Liver (tissue), 8 donors: ENCODE measurements at regions not wholly inside any gene's neighbourhood (a gene's known extent, or its start where the extent isn't known, plus 50 kb on each side); places are given as distances from the start of the nearest gene placed in this dataset.

Experiments
- DNase-seq: peaks from one replicate; pipeline ENCODE4 v3.0.0-alpha.2; 2017; ENCODE audit warnings: low spot score
- H3K27ac ChIP-seq, 2 donors: one replicate each; pipeline ENCODE4 v1.7.0; 2013; ENCODE audit warnings: inconsistent platforms in 2 of 2, low read length in 2 of 2, control low read depth in 1 of 2, low read depth in 1 of 2, mild to moderate bottlenecking in 1 of 2
- H3K27me3 ChIP-seq, 4 donors: one replicate each; pipeline versions ENCODE4 v1.6.1 to v1.7.0; 2013; ENCODE audit warnings: low read length in 3 of 4, inconsistent platforms in 1 of 4, mild to moderate bottlenecking in 1 of 4, moderate library complexity in 1 of 4; ENCODE audit not compliant: control insufficient read depth in 4 of 4, insufficient read depth in 4 of 4
- H3K36me3 ChIP-seq, 4 donors: one replicate each; pipeline versions ENCODE4 v1.6.1 to v1.7.0; 2013; ENCODE audit warnings: low read length in 3 of 4, mild to moderate bottlenecking in 3 of 4, low read depth in 1 of 4, moderate library complexity in 1 of 4; ENCODE audit not compliant: control insufficient read depth in 4 of 4, insufficient read depth in 3 of 4
- H3K4me1 ChIP-seq, 4 donors: one replicate each; pipeline versions ENCODE4 v1.6.1 to v1.7.0; 2013; ENCODE audit warnings: low read length in 3 of 4, mild to moderate bottlenecking in 3 of 4, moderate library complexity in 1 of 4; ENCODE audit not compliant: control insufficient read depth in 4 of 4, insufficient read depth in 4 of 4
- H3K4me3 ChIP-seq, 3 donors: one replicate each; pipeline versions ENCODE4 v1.6.1 to v1.7.0; 2013; ENCODE audit warnings: low read length in 3 of 3, control low read depth in 1 of 3, low read depth in 1 of 3, mild to moderate bottlenecking in 1 of 3
- H3K9ac ChIP-seq, 2 donors: one replicate each; pipeline ENCODE4 v1.7.0; 2013; ENCODE audit warnings: low read length in 2 of 2, mild to moderate bottlenecking in 2 of 2, moderate library complexity in 2 of 2, control low read depth in 1 of 2, low read depth in 1 of 2
- H3K9me3 ChIP-seq, 4 donors: one replicate each; pipeline versions ENCODE4 v1.6.1 to v1.7.0; 2013; ENCODE audit warnings: low read length in 3 of 4; ENCODE audit not compliant: control insufficient read depth in 4 of 4
- CTCF ChIP-seq: fragments of 150-350 bp; IDR thresholded peaks from 2 replicates; pipeline ENCODE4 v1.5.1; 2017; ENCODE audit warnings: improper control_type of control experiment, low read depth, low read length; ENCODE audit not compliant: missing input control
- EGR1 ChIP-seq, 2 donors: IDR thresholded peaks; 2 replicates each; pipeline ENCODE4 v1.6.1; 2016 to 2018; ENCODE audit warnings: antibody characterized with exemption in 2 of 2, low read depth in 2 of 2
- FOXA1 ChIP-seq: IDR thresholded peaks from 2 replicates; pipeline ENCODE4 v1.6.1; 2016; ENCODE audit warnings: antibody characterized with exemption
- FOXA2 ChIP-seq: IDR thresholded peaks from 2 replicates; pipeline ENCODE4 v1.6.1; 2016; ENCODE audit warnings: antibody characterized with exemption
- GABPA ChIP-seq, 2 donors: IDR thresholded peaks in 1 of 2; conservative IDR thresholded peaks in 1 of 2; 2 replicates each; pipeline ENCODE4 v1.6.1; 2016; ENCODE audit warnings: antibody characterized with exemption in 2 of 2, mild to moderate bottlenecking in 1 of 2, moderate library complexity in 1 of 2
- HNF4G ChIP-seq: IDR thresholded peaks from 2 replicates; pipeline ENCODE4 v1.6.1; 2016; ENCODE audit warnings: antibody characterized with exemption
- JUND ChIP-seq, 2 donors: IDR thresholded peaks; 2 replicates each; pipeline ENCODE4 v1.6.1; 2016; ENCODE audit warnings: antibody characterized with exemption in 2 of 2
- NR2F2 ChIP-seq: IDR thresholded peaks from 2 replicates; pipeline ENCODE4 v1.6.1; 2016; ENCODE audit warnings: antibody characterized with exemption
- RAD21 ChIP-seq, 2 donors: IDR thresholded peaks; 2 replicates each; pipeline ENCODE4 v1.6.1; 2016; ENCODE audit warnings: antibody characterized with exemption in 2 of 2, mild to moderate bottlenecking in 2 of 2
- TAF1 ChIP-seq: conservative IDR thresholded peaks from 2 replicates; pipeline ENCODE4 v1.6.1; 2016; ENCODE audit warnings: antibody characterized with exemption, mild to moderate bottlenecking
- YY1 ChIP-seq: IDR thresholded peaks from 2 replicates; pipeline ENCODE4 v1.6.1; 2016; ENCODE audit warnings: antibody characterized with exemption, mild to moderate bottlenecking
- WGBS: extraction: QIAGEN DNeasy Blood & Tissue Kit; methylation state at CpG from one replicate; pipeline ENCODE4 v1.1.7; 2013; 5-methylcytosine and 5-hydroxymethylcytosine counted together
- TF ChIP-seq, protein P1 (sequence below): IDR thresholded peaks from 2 replicates; pipeline ENCODE4 v1.6.1; 2016; ENCODE audit warnings: antibody characterized with exemption, mild to moderate bottlenecking
- TF ChIP-seq, protein P2 (sequence below): IDR thresholded peaks from 2 replicates; pipeline ENCODE4 v1.6.1; 2016; ENCODE audit warnings: antibody characterized with exemption
- TF ChIP-seq, protein P3 (sequence below): IDR thresholded peaks from 2 replicates; pipeline ENCODE4 v1.6.1; 2016; ENCODE audit warnings: antibody characterized with exemption
- TF ChIP-seq, protein P4 (sequence below): IDR thresholded peaks from 2 replicates; pipeline ENCODE4 v1.6.1; 2016; ENCODE audit warnings: antibody characterized with exemption
- donor health status: healthy.
- donor health status: healthy.
- donor health status: healthy.
- donor health status: healthy.
- donor health status: healthy.

DNA sequence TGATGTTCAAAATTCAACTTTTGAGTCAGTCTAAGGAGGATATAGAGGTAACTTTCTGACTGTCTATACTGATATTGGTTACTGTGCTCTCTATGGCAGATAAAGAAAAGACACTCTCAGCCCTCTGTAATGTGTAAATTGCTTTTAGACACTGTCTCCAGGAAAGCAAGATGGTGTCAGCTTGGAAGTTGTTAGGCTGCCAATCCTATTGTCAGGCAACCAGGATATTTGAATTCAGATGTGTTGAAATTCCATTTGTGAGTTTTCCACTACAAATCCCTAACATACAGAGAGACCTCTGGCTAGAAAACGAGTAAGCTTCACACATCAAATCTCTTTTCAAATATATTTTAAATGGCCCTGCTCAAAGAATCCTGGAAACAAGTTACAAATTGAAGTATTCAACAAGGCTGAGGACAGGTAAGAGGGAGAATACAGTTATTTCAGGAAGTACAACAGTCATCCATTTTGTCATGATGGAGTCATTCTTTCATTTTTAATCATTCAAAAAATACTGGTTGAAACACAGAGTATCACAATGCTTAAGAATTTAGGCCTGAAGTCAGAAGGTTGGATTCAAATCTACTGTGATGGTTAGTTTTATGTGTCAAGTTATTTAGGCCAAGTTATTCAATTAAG is 312.0 kb downstream of the OLFM4 start:
- H3K4me3 ChIP-seq = no peak overlapping the region
- 51% methylated on average over 1 of the region's 1 CpG for WGBS
- no peaks in the 10 kb centered on the region for H3K36me3 ChIP-seq
- no peak for DNase-seq
- H3K27me3 ChIP-seq = no peaks in the 10 kb centered on the region
- TF ChIP-seq, protein P1, sequence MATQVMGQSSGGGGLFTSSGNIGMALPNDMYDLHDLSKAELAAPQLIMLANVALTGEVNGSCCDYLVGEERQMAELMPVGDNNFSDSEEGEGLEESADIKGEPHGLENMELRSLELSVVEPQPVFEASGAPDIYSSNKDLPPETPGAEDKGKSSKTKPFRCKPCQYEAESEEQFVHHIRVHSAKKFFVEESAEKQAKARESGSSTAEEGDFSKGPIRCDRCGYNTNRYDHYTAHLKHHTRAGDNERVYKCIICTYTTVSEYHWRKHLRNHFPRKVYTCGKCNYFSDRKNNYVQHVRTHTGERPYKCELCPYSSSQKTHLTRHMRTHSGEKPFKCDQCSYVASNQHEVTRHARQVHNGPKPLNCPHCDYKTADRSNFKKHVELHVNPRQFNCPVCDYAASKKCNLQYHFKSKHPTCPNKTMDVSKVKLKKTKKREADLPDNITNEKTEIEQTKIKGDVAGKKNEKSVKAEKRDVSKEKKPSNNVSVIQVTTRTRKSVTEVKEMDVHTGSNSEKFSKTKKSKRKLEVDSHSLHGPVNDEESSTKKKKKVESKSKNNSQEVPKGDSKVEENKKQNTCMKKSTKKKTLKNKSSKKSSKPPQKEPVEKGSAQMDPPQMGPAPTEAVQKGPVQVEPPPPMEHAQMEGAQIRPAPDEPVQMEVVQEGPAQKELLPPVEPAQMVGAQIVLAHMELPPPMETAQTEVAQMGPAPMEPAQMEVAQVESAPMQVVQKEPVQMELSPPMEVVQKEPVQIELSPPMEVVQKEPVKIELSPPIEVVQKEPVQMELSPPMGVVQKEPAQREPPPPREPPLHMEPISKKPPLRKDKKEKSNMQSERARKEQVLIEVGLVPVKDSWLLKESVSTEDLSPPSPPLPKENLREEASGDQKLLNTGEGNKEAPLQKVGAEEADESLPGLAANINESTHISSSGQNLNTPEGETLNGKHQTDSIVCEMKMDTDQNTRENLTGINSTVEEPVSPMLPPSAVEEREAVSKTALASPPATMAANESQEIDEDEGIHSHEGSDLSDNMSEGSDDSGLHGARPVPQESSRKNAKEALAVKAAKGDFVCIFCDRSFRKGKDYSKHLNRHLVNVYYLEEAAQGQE = no peak
- TF ChIP-seq TAF1 (no peak), JUND (IDR thresholded peaks at IDR 0.05) (no peak), NR2F2 (no peak), YY1 (no peak), HNF4G (no peak), FOXA2 (no peak)
- TF ChIP-seq, protein P2, sequence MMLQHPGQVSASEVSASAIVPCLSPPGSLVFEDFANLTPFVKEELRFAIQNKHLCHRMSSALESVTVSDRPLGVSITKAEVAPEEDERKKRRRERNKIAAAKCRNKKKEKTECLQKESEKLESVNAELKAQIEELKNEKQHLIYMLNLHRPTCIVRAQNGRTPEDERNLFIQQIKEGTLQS = no peak
- H3K9ac ChIP-seq = no peak overlapping the region
- H3K9me3 ChIP-seq = no peaks in the 10 kb centered on the region
- H3K4me1 ChIP-seq = no peaks in the 10 kb centered on the region
- no peak overlapping the region for H3K27ac ChIP-seq

DNA sequence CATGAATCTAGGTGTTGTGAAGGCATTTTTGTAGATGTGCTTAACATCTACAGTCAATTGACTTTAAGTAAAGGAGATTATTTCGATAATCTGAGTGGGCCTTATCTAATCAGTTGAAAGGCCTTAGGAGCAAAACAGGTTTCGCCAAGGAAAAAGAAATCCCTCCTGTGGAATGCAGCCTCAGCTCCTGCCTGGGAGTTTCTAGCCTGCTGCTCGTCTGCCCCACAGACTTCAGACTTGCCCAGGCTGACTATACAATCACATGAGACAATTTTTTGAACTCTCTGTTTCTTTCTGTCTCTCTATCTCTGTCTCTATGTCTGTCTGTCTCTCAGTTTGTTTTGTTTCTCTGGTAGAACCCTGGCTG is 312.5 kb downstream of the OLFM4 start:
- Histone ChIP-seq H3K4me3 (no peak overlapping the region), H3K27ac (no peak overlapping the region), H3K9me3 (no peaks in the 10 kb centered on the region), H3K27me3 (no peaks in the 10 kb centered on the region), H3K36me3 (no peaks in the 10 kb centered on the region), H3K4me1 (no peaks in the 10 kb centered on the region), H3K9ac (no peak overlapping the region)
- no peak for DNase-seq
- TF ChIP-seq, protein P2 = no peak
- TF ChIP-seq JUND (IDR thresholded peaks at IDR 0.05) = no peak
- TF ChIP-seq NR2F2 = no peak
- TF ChIP-seq HNF4G = no peak
- no peak for TF ChIP-seq FOXA1
- TF ChIP-seq GABPA (IDR thresholded peaks at IDR 0.05 in 1 of 2, conservative IDR thresholded peaks at IDR 0.05 in 1 of 2) = no peak
- WGBS = 41% methylated on average over 3 of the region's 3 CpGs

DNA sequence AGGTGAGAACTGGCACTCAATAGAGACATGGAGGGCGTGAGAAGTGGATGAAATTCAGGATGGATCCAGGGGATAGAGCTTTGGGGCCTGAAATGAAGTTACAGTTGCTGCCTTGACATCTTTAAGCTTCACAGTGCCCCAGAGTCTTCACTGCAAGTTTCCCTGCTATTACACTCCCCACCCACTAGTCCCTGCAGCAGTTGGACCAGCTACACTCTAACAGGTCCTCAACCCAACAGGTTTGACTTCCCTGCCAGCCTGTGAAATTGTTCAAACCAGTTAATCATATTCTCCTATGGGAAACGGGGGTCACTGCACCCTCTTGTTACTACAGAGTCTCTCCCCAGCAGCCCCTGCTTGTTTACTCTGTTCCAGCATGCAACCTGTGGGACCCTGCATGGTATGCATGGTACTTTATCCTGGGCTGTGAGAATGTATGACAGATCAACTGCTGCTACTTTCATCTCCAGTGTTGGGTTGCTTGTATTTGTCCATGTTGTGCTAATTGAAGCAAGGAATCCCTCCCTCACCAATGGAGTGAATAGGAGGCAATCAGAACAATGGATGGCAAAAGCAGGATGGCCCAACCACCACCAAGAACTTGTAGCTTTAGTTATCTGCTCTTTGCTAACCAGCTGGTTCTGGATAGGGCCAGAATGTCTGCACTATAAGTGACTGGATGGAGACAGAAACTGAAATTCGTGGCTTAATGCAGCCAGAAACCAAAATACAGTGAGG is 314.2 kb downstream of the OLFM4 start:
- no peak for TF ChIP-seq GABPA (IDR thresholded peaks at IDR 0.05 in 1 of 2, conservative IDR thresholded peaks at IDR 0.05 in 1 of 2)
- TF ChIP-seq, protein P3, sequence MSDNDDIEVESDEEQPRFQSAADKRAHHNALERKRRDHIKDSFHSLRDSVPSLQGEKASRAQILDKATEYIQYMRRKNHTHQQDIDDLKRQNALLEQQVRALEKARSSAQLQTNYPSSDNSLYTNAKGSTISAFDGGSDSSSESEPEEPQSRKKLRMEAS = no peak
- no peak for TF ChIP-seq RAD21 (IDR thresholded peaks at IDR 0.05)
- TF ChIP-seq CTCF = no peak
- TF ChIP-seq, protein P4, sequence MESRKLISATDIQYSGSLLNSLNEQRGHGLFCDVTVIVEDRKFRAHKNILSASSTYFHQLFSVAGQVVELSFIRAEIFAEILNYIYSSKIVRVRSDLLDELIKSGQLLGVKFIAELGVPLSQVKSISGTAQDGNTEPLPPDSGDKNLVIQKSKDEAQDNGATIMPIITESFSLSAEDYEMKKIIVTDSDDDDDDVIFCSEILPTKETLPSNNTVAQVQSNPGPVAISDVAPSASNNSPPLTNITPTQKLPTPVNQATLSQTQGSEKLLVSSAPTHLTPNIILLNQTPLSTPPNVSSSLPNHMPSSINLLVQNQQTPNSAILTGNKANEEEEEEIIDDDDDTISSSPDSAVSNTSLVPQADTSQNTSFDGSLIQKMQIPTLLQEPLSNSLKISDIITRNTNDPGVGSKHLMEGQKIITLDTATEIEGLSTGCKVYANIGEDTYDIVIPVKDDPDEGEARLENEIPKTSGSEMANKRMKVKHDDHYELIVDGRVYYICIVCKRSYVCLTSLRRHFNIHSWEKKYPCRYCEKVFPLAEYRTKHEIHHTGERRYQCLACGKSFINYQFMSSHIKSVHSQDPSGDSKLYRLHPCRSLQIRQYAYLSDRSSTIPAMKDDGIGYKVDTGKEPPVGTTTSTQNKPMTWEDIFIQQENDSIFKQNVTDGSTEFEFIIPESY = no peak
- no peak for TF ChIP-seq TAF1
- TF ChIP-seq, protein P2 = no peak
- TF ChIP-seq JUND (IDR thresholded peaks at IDR 0.05) = no peak
- no peak for TF ChIP-seq EGR1 (IDR thresholded peaks at IDR 0.05; ENCODE audit: low read depth in 2 of 2)
- Histone ChIP-seq H3K27me3 (no peaks in the 10 kb centered on the region), H3K4me1 (no peaks in the 10 kb centered on the region), H3K9me3 (no peaks in the 10 kb centered on the region), H3K36me3 (no peaks in the 10 kb centered on the region), H3K27ac (no peak overlapping the region), H3K9ac (no peak overlapping the region), H3K4me3 (no peak overlapping the region)
- 23% methylated on average over 3 of the region's 3 CpGs for WGBS
- DNase-seq = no peak
